Gastroesophageal sphincter (tissue), 4 donors: ENCODE measurements at regions not wholly inside any gene's neighbourhood (a gene's known extent, or its start where the extent isn't known, plus 50 kb on each side); places are given as distances from the start of the nearest gene placed in this dataset.

Source experiments
- ATAC-seq: fragments of 150-250 bp; one replicate; pipeline ENCODE4 v1.9.1; 2016; ENCODE audit warnings: mild to moderate bottlenecking, moderate library complexity
- H3K27ac ChIP-seq, 4 donors: fragments of 200-600 bp; sonication (generic) in 3 of 4; 1 replicate in 3 of 4; 2 replicates in 1 of 4; pipeline ENCODE4 v1.5.1; 2016 to 2019
- H3K27me3 ChIP-seq: fragments of 200-600 bp; sonication (generic); one replicate; pipeline ENCODE4 v1.5.1; 2019
- H3K36me3 ChIP-seq, 2 donors: fragments of 200-600 bp; sonication (generic); one replicate each; pipeline ENCODE4 v1.5.1; 2019; ENCODE audit warnings: control low read depth in 1 of 2
- H3K4me1 ChIP-seq, 3 donors: fragments of 200-600 bp; sonication (generic); 1 replicate in 2 of 3; 2 replicates in 1 of 3; pipeline ENCODE4 v1.5.1; 2016 to 2019; ENCODE audit warnings: control low read depth in 2 of 3
- H3K4me3 ChIP-seq, 2 donors: fragments of 200-600 bp; sonication (generic); one replicate each; pipeline ENCODE4 v1.5.1; 2019; ENCODE audit warnings: mild to moderate bottlenecking in 1 of 2, moderate library complexity in 1 of 2
- H3K9me3 ChIP-seq, 3 donors: fragments of 200-600 bp; sonication (generic); one replicate each; pipeline ENCODE4 v1.5.1; 2017 to 2019; ENCODE audit warnings: control low read depth in 2 of 3
- CTCF ChIP-seq, 4 experiments: fragments of 200-600 bp in 2 of 4; fragments of 450-650 bp in 2 of 4; sonication (generic) in 1 of 4; IDR thresholded peaks; one replicate each; pipeline ENCODE4 v1.5.1; 2017 to 2019; ENCODE audit warnings: antibody characterized with exemption in 4 of 4, mild to moderate bottlenecking in 2 of 4, moderate library complexity in 2 of 4
- EP300 ChIP-seq: sonication (generic); formaldehyde crosslinking; IDR thresholded peaks from one replicate; pipeline ENCODE4 v1.6.1; 2017; ENCODE audit warnings: antibody characterized with exemption, mild to moderate bottlenecking
- POLR2A ChIP-seq, 2 donors: fragments of 450-650 bp; IDR thresholded peaks; one replicate each; pipeline ENCODE4 v1.6.1; 2017; ENCODE audit warnings: antibody characterized with exemption in 2 of 2, mild to moderate bottlenecking in 2 of 2, moderate library complexity in 1 of 2
- POLR2AphosphoS5 ChIP-seq: sonication (generic); formaldehyde crosslinking; IDR thresholded peaks from one replicate; pipeline ENCODE4 v1.6.1; 2017; ENCODE audit warnings: antibody characterized with exemption
- WGBS, 2 donors: methylation state at CpG; one replicate each; pipeline ENCODE4 v1.1.5; 2018; ENCODE audit warnings: low coverage in 1 of 2; 5-methylcytosine and 5-hydroxymethylcytosine counted together

GRCh38 chr1:78831731-78832360, 174.7 kb downstream of the ADGRL4 start:
- ATAC-seq = no peak
- WGBS, 2 donors = 80 to 90% methylated on average over 3 of the region's 3 CpGs
- Histone ChIP-seq H3K4me1 (no peaks in the 10 kb centered on the region), H3K9me3 (no peaks in the 10 kb centered on the region), H3K27me3 (no peaks in the 10 kb centered on the region), H3K36me3 (no peaks in the 10 kb centered on the region), H3K4me3 (no peak overlapping the region), H3K27ac (no peak overlapping the region)
- TF ChIP-seq POLR2A (IDR thresholded peaks at IDR 0.05) (no peak), EP300 (no peak), CTCF (IDR thresholded peaks at IDR 0.05) (no peak), POLR2AphosphoS5 (no peak)

- H3K4me1 ChIP-seq = no peaks in the 10 kb centered on the region
- H3K27ac ChIP-seq = no peak overlapping the region
- no peaks in the 10 kb centered on the region for H3K36me3 ChIP-seq
- H3K9me3 ChIP-seq = no peaks in the 10 kb centered on the region
- no peak overlapping the region for H3K4me3 ChIP-seq
- H3K27me3 ChIP-seq = no peaks in the 10 kb centered on the region
- ATAC-seq = no peak
- no peak for TF ChIP-seq POLR2AphosphoS5
- no peak for TF ChIP-seq CTCF (IDR thresholded peaks at IDR 0.05)
- TF ChIP-seq POLR2A (IDR thresholded peaks at IDR 0.05) = no peak
- no peak for TF ChIP-seq EP300
- 44% methylated on average over 4 of the region's 4 CpGs for WGBS, 2 donors
Measured at GRCh38 chr1:78833491-78833890, 173.0 kb downstream of the ADGRL4 start.

- no peak for ATAC-seq
- TF ChIP-seq EP300 (no peak), POLR2A (IDR thresholded peaks at IDR 0.05) (no peak)
- no peaks in the 10 kb centered on the region for H3K9me3 ChIP-seq
- no peaks in the 10 kb centered on the region for H3K27me3 ChIP-seq
- H3K36me3 ChIP-seq = no peaks in the 10 kb centered on the region
- 87 to 100% methylated on average over 4 of the region's 4 CpGs for WGBS, 2 donors
- no peak overlapping the region for H3K27ac ChIP-seq
- no peaks in the 10 kb centered on the region for H3K4me1 ChIP-seq
- H3K4me3 ChIP-seq = no peak overlapping the region
Measured at GRCh38 chr1:78834201-78834741, 172.3 kb downstream of the ADGRL4 start.

GRCh38 chr1:78836726-78837125, 169.8 kb downstream of the ADGRL4 start:
- no peaks in the 10 kb centered on the region for H3K27me3 ChIP-seq
- TF ChIP-seq CTCF (IDR thresholded peaks at IDR 0.05) = no peak
- no peak for TF ChIP-seq EP300
- no peaks in the 10 kb centered on the region for H3K9me3 ChIP-seq
- H3K4me3 ChIP-seq = no peak overlapping the region
- no peak for ATAC-seq
- H3K4me1 ChIP-seq = peaks cover 4 to 23% (median 10%) of the 10 kb centered on the region in 3 donors
- no peak overlapping the region for H3K27ac ChIP-seq
- H3K36me3 ChIP-seq = no peaks in the 10 kb centered on the region

- ATAC-seq = no peak
- Histone ChIP-seq H3K27me3 (no peaks in the 10 kb centered on the region), H3K27ac (no peak overlapping the region), H3K36me3 (no peaks in the 10 kb centered on the region), H3K4me3 (no peak overlapping the region), H3K9me3 (no peaks in the 10 kb centered on the region), H3K4me1 (peaks cover 4 to 45% (median 12%) of the 10 kb centered on the region in 3 donors)
- WGBS, 2 donors = 19 to 29% methylated on average over 2 of the region's 2 CpGs
- TF ChIP-seq POLR2A (IDR thresholded peaks at IDR 0.05) = no peak
- no peak for TF ChIP-seq EP300
- TF ChIP-seq POLR2AphosphoS5 = no peak
- TF ChIP-seq CTCF (IDR thresholded peaks at IDR 0.05) = peak; percentile 49 to 73 (median 53)
Measured at GRCh38 chr1:78839704-78840277, 166.7 kb downstream of the ADGRL4 start.
